DMS153 treated with DMSO at 0.1 percent for 48 hours (cell line): ENCODE measurements at regions not wholly inside any gene's neighbourhood (a gene's known extent, or its start where the extent isn't known, plus 50 kb on each side); places are given as distances from the start of the nearest gene placed in this dataset.
"Not testable (repeated sequence)": the region's sequence is repeated elsewhere in the genome, so short reads cannot be mapped to it uniquely, and the experiment has no call there.

Source experiments
- DNase-seq: peaks from one replicate; lab custom pipeline; 2025; ENCODE audit not compliant: unreplicated experiment; lab: John Stamatoyannopoulos, UW

- no peak for DNase-seq
Observed at GRCh38 chrX:25144043-25144940, 128.5 kb upstream of the ARX start.

GRCh38 chrX:25143596-25143995 lies 127.8 kb upstream of the ARX start:
- no peak for DNase-seq

- no peak for DNase-seq
Observed at GRCh38 chrX:25141684-25142083, 125.9 kb upstream of the ARX start.

DNA sequence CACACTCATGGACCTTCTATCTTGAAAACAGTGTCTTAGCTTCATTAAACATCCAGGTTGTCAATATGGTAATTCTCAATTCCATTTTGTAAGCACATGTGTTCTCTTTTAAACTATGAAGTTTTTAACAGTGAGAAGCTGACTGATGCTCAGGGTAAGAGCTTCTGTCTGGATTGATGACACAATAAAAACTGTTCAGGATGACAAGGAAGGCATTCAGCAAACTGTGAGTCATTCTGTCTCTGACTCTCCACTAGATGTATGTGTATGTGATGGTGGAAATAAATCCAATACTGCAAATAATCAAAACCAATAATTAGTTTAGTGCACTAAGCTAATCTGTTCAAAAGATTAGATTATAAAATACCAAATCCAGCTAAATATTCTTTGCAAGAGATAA lies 115.3 kb upstream of the ARX start:
- no peak for DNase-seq

DNA sequence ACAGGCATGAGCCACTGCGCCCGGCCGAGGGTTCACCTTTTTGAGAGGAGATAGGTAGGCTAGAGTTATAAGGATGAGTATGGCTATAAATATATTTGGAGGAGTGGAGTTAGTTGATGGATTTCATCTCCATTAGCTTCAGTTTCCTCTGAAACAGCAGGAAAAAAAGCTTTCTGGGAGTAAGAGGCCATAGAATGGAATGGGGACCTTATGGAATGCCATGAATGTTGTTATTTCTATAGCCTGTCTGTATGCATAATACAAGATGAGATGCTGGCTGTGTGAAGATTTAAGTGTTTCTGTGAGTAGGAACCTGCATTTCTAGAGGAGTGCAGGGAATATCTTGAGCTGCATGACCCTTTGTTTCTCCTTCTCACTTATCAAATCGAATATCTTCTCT lies 114.9 kb upstream of the ARX start:
- no peak for DNase-seq

GRCh38 chrX:25125483-25125882 lies 109.7 kb upstream of the ARX start:
- DNase-seq, result no peak

- no peak for DNase-seq
Observed at GRCh38 chrX:25124391-25124790, 108.6 kb upstream of the ARX start.

GRCh38 chrX:25112156-25112555 lies 96.4 kb upstream of the ARX start:
- no peak for DNase-seq

GRCh38 chrX:25108481-25108880 lies 92.7 kb upstream of the ARX start:
- DNase-seq, result no peak

DNA sequence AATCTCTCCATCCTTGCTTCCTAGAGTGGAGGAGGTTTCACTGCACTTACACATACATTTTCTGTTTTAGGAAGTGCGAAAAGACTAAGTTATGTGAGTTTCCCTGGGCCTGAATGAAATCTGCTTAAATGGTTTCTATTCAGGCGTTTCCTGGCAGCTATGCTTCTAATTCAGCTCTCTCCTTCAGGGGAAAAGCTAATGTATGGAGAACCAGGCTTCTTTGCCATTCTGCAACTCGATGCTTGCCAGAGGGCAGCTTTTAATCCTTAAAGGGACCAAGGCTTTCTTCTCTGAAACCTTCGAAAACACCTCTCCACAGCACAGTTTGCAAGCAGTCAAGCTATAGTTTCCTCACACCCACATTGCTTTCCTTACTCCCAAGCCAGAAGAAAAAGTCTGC lies 89.5 kb upstream of the ARX start:
- DNase-seq, result no peak

GRCh38 chrX:25096522-25097045 lies 80.8 kb upstream of the ARX start:
- no peak for DNase-seq

DNA sequence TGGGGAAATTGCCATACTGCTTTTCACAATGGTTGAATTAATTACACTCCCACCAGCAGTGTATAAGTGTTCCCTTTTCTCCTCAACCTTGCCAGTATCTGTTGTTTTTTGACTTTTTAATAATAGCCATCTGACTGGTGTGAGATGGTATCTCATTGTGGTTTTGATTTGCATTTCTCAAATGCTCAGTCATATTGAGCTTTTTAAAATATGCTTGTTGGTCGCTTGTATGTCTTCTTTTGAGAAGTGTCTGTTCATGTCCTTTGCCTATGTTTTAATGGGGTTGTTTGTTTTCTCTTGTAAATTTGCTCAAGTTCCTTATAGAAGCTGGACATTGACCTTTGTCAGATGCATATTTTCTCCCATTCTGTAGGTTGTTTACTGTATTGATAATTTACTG lies 75.4 kb upstream of the ARX start:
- not testable (repeated sequence) for DNase-seq

DNA sequence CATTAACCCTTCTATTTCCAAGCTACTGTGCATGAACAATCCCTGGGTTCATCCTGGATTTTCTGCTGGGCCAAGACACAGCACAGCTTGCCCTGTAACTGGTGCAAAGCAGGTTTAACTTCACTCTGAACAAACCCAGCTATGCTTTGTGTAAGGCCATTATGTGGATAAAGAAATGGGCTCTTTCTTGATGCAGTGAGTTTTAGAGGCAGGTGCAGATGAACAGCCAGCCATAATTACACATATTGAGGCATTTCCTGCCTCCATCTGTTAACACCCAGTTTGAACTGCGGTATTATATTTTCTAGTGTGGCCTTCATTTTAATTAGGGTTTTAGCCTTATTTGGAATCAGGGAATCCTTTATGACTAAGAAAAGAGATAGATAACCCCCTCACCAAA lies 68.7 kb upstream of the ARX start:
- no peak for DNase-seq

- no peak for DNase-seq
Observed at GRCh38 chrX:25083661-25084060, 67.9 kb upstream of the ARX start.

GRCh38 chrX:25079020-25079419 lies 63.3 kb upstream of the ARX start:
- no peak for DNase-seq

DNA sequence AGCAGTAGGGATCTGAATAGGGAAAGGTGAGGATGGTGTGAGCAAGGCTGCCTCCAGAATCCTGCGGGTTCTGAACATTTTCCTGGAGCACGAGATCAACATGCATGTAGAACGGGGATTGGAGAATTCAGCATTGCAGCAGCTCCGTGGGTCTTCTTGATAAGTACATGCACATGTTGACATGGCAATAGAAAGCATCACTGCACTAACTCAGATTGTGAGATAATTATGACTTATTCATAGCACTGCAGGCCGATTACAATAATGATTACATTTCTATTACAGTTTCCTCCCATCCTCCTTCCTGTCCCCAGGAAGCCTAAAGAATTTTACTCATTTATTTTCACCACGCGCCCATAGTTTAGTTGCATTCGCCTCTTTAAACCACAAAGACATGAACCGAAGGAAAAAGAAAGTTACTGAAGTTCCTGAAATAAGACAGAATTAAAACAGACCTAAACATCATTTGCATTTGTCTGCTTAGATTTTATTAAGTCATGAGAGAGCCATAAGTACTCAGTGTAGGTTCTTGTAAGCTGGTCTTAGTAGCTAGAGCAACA lies 61.3 kb upstream of the ARX start:
- DNase-seq, result no peak

DNA sequence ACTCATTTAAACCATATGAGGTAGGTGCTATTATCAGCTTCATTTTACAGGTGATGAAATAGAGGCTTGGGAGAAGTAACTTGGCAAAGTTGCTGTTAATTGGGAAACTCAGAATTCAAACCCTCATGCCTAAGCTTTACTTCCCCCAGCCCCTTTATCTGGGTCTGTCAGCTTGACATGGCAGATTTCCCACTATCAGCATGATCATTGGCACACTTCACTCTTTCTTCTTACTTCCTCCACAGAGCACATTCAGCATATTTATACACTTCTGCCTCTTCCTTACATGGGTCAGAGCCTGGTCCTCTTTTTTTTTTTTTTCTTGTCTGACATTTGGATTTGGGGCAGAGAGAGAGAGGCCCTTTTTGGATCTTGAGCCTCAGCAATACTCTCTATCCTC lies 56.5 kb upstream of the ARX start:
- no peak for DNase-seq

- no peak for DNase-seq
Observed at GRCh38 chrX:25070038-25070437, 54.3 kb upstream of the ARX start.

- no peak for DNase-seq
Observed at GRCh38 chrX:25069209-25069608, 53.4 kb upstream of the ARX start.

DNA sequence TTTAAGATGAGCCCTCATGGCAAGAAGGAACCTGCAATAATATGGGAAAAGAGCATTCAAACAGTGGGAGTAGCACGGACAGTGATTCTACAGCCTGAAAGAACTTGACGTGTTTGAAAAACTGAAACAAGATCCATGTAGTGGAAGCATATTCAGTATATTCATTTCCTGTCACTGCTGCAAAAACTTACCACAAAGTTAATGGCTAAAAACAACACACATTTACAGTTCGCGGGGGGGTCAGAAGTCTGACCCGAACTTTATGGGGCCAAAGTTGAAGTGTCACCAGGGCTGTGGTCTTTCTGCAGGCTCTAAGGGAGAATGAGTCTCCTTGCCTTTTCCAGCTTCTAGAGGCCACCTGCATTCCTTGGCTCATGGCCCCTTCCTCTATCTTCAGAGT lies 52.6 kb upstream of the ARX start:
- DNase-seq, result no peak

DNA sequence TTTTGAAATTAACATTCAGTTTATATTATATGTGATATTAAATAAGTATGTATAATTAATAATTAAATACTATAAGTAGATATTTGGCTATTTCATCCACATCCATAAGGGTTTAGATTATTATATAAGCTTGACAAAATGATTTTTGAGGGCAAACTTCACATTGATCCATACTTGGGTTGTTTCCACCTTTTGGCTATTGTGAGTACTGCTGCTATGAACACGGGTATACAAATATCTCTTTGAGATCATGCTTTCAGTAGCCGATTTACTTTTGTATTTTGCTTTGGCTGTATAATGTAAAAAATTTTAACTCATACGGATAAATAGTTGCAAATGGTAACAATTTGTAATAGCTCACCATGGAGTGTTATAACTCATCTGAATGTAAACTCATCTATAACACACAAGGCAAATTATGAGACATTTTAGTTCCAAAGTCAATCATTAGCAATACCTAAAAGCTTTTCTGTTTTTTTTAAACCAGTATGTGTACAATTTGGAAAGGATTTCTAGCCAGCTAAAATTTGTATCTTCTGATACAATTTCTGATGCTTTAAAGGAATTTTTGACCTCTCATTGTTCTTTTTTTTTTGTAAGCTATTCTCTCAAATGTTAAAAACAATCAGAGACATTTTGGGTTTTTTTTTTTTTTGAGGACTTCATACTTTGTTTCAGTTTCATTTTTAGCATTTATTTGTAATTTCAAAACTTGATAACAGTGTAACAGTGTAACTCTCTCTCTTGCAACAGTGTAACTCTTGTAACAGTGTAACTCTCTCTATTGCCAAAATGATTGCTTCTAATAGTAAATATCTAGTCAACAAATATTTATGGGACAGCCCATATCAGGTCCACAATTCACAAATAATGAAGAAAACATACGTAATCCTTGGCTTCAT lies 51.8 kb upstream of the ARX start:
- DNase-seq, result no peak

DNA sequence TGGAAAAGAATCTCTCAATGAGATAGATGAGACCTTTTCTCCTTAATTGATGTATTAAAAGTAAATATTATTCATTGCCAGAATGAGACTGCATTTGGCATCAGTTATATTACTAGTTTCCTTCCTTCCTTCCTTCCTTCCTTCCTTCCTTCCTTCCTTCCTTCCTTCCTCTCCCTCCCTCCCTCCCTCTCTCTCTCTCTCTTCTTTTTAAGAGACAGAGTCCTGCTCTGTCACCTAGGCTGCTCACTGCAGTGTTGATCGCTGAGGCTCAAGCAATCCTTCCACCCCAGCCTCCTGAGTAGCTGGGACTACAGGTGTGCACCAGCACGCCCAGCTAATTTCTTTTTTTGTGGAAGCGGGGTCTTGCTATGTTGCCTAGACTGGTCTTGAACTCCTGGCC lies 50.4 kb upstream of the ARX start:
- no peak for DNase-seq
